GM12878 (cell line): ENCODE measurements at regions not wholly inside any gene's neighbourhood (a gene's known extent, or its start where the extent isn't known, plus 50 kb on each side); places are given as distances from the start of the nearest gene placed in this dataset.

Source experiments
- BCL11A ChIP-seq: IDR thresholded peaks from 2 replicates; pipeline ENCODE4 v1.6.1; 2011; ENCODE audit warnings: low read depth, low read length
- BHLHE40 ChIP-seq, 2 experiments: fragments of 450-650 bp in 1 of 2; IDR thresholded peaks; 2 replicates each; pipeline ENCODE4 v1.6.1; 2011 to 2017; ENCODE audit warnings: low read depth in 2 of 2, borderline replicate concordance in 1 of 2, improper control_type of control experiment in 1 of 2, low read length in 1 of 2, mild to moderate bottlenecking in 1 of 2
- CBX5 ChIP-seq: sonication (generic); IDR thresholded peaks from 2 replicates; pipeline ENCODE4 v1.6.1; 2016; ENCODE audit warnings: low read depth, moderate library complexity, mild to moderate bottlenecking, inconsistent platforms
- CEBPB ChIP-seq, 2 experiments: fragments of 150-350 bp in 1 of 2; IDR thresholded peaks; 2 replicates each; pipeline ENCODE4 v1.6.1; 2012 to 2014; ENCODE audit warnings: low read depth in 2 of 2, low read length in 2 of 2, borderline replicate concordance in 1 of 2, inconsistent platforms in 1 of 2
- CTCF ChIP-seq, 3 experiments: IDR thresholded peaks in 2 of 3; conservative IDR thresholded peaks in 1 of 3; 2 replicates each; pipeline ENCODE4 v1.5.1; 2011; ENCODE audit warnings: low read depth in 3 of 3, low read length in 3 of 3, mild to moderate bottlenecking in 3 of 3, control low read depth in 2 of 3, moderate library complexity in 2 of 3, inconsistent platforms in 1 of 3, mixed read lengths in 1 of 3; ENCODE audit not compliant: control insufficient read depth in 2 of 3, insufficient read depth in 1 of 3; ENCODE audit errors: extremely low read depth in 1 of 3
- DPF2 ChIP-seq: fragments of 450-650 bp; IDR thresholded peaks from 2 replicates; pipeline ENCODE4 v1.6.1; 2017; ENCODE audit warnings: mild to moderate bottlenecking
- EGR1 ChIP-seq, 2 experiments: IDR thresholded peaks; 1 replicate in 1 of 2; 2 replicates in 1 of 2; pipeline ENCODE4 v1.6.1; 2011 to 2012; ENCODE audit warnings: low read depth in 2 of 2, low read length in 2 of 2, borderline replicate concordance in 1 of 2, mild to moderate bottlenecking in 1 of 2, moderate library complexity in 1 of 2
- GATAD2B ChIP-seq: fragments of 450-650 bp; conservative IDR thresholded peaks from 2 replicates; pipeline ENCODE4 v1.6.1; 2017; ENCODE audit warnings: low read depth, mild to moderate bottlenecking, moderate library complexity
- JUND ChIP-seq: IDR thresholded peaks from 2 replicates; pipeline ENCODE4 v1.6.1; 2012; ENCODE audit warnings: low read depth, mild to moderate bottlenecking, low read length, improper control_type of control experiment, moderate library complexity
- NR2C1 ChIP-seq: fragments of 450-650 bp; IDR thresholded peaks from 2 replicates; pipeline ENCODE4 v1.6.1; 2017; ENCODE audit warnings: antibody characterized with exemption, mild to moderate bottlenecking, moderate library complexity
- NR2F1 ChIP-seq: fragments of 450-650 bp; conservative IDR thresholded peaks from 2 replicates; pipeline ENCODE4 v1.6.1; 2017; ENCODE audit warnings: mild to moderate bottlenecking
- POU2F2 ChIP-seq: IDR thresholded peaks from 3 replicates; pipeline ENCODE4 v1.6.1; 2011; ENCODE audit warnings: low read depth, mild to moderate bottlenecking, low read length, borderline replicate concordance
- RUNX3 ChIP-seq: IDR thresholded peaks from 2 replicates; pipeline ENCODE4 v1.6.1; 2012; ENCODE audit warnings: low read length, inconsistent platforms
- SKIL ChIP-seq: fragments of 450-650 bp; IDR thresholded peaks from 2 replicates; pipeline ENCODE4 v1.6.1; 2017; ENCODE audit warnings: mild to moderate bottlenecking, low read depth, inconsistent platforms; ENCODE audit not compliant: poor library complexity, severe bottlenecking
- SMAD1 ChIP-seq: fragments of 450-650 bp; IDR thresholded peaks from 2 replicates; pipeline ENCODE4 v1.6.1; 2018; ENCODE audit warnings: mild to moderate bottlenecking, low read depth; ENCODE audit not compliant: partially characterized antibody
- SPI1 ChIP-seq: IDR thresholded peaks from 2 replicates; pipeline ENCODE4 v1.6.1; 2011; ENCODE audit warnings: low read depth, mild to moderate bottlenecking, low read length, moderate library complexity, borderline replicate concordance; ENCODE audit not compliant: insufficient read depth
- TARDBP ChIP-seq: IDR thresholded peaks from 2 replicates; pipeline ENCODE4 v1.6.1; 2016; ENCODE audit warnings: borderline replicate concordance
- TCF12 ChIP-seq: IDR thresholded peaks from 2 replicates; pipeline ENCODE4 v1.6.1; 2011; ENCODE audit warnings: low read depth, mild to moderate bottlenecking, low read length
- ZBED1 ChIP-seq: IDR thresholded peaks from 2 replicates; pipeline ENCODE4 v1.6.1; 2016; ENCODE audit warnings: borderline replicate concordance
- ZBTB11 ChIP-seq: fragments of 450-650 bp; formaldehyde crosslinking; IDR thresholded peaks from 2 replicates; pipeline ENCODE4 v1.5.0; 2022; ENCODE audit warnings: mild to moderate bottlenecking, missing genetic modification characterization
- ZBTB33 ChIP-seq: fragments of 450-650 bp; IDR thresholded peaks from 2 replicates; pipeline ENCODE4 v1.6.1; 2017; ENCODE audit warnings: mild to moderate bottlenecking
- ZZZ3 ChIP-seq: IDR thresholded peaks from 2 replicates; pipeline ENCODE4 v1.6.1; 2011; ENCODE audit warnings: low read depth; ENCODE audit not compliant: control insufficient read depth, insufficient read length

GRCh38 chr1:238063454-238063853 is 172.7 kb upstream of the ZP4 start (continued):
- TF ChIP-seq POU2F2 (no peak; the same call in 2 of the 3 replicates), NR2C1 (no peak), TARDBP (no peak), ZBTB33 (no peak), BCL11A (no peak), SMAD1 (peak; percentile 23), TCF12 (peak; percentile 56), BHLHE40 (IDR thresholded peaks at IDR 0.05; ENCODE audit: borderline replicate concordance in 1 of 2, low read depth in 2 of 2, low read length in 1 of 2) (peak in 1 of 2 experiments; percentile 29; a peak in 1 of 4 replicates), CEBPB (IDR thresholded peaks at IDR 0.05; ENCODE audit: borderline replicate concordance in 1 of 2, low read depth in 2 of 2, low read length in 2 of 2) (no peak), DPF2 (0 out of 2 replicates have a peak, but pooled peaks have one; percentile 44), EGR1 (IDR thresholded peaks at IDR 0.05; ENCODE audit: borderline replicate concordance in 1 of 2, low read depth in 2 of 2, low read length in 2 of 2) (no peak), SKIL (no peak), JUND (no peak), ZBED1 (no peak), GATAD2B (0 out of 2 replicates have a peak, but pooled peaks have one; percentile 36), ZBTB11 (no peak), NR2F1 (no peak), ZZZ3 (no peak), RUNX3 (peak; percentile 54; the same call in 1 of the 2 replicates), SPI1 (peak; percentile 55; the same call in 1 of the 2 replicates), CBX5 (no peak), CTCF (IDR thresholded peaks at IDR 0.05 in 2 of 3, conservative IDR thresholded peaks at IDR 0.05 in 1 of 3; ENCODE audit: control insufficient read depth in 2 of 3, extremely low read depth in 1 of 3, insufficient read depth in 1 of 3, low read depth in 3 of 3, low read length in 3 of 3) (no peak)
